Natural killer cell (primary cell): ENCODE measurements at regions not wholly inside any gene's neighbourhood (a gene's known extent, or its start where the extent isn't known, plus 50 kb on each side); places are given as distances from the start of the nearest gene placed in this dataset.
"Not testable (repeated sequence)": the region's sequence is repeated elsewhere in the genome, so short reads cannot be mapped to it uniquely, and the experiment has no call there.

Source experiments
- ATAC-seq, 3 donors: fragments of 150-1000 bp in 2 of 3; fragments of 200-7000 bp in 1 of 3; cut with Tn5 transposase; 1 replicate in 1 of 3; 2 replicates in 2 of 3; pipeline ENCODE4 v1.10.0; 2021; ENCODE audit warnings: mild to moderate bottlenecking in 2 of 3, moderate library complexity in 2 of 3
- DNase-seq, 2 donors: peaks; one replicate each; pipeline versions ENCODE4 v3.0.0 to v3.0.0-alpha.2; 2013 to 2021; ENCODE audit warnings: mixed read lengths in 1 of 2
- H3K27ac ChIP-seq: one replicate; pipeline ENCODE4 v1.5.1; 2013; ENCODE audit warnings: mild to moderate bottlenecking, low read length
- H3K27me3 ChIP-seq: one replicate; pipeline ENCODE4 v1.6.1; 2013; ENCODE audit warnings: low read length; ENCODE audit not compliant: control insufficient read depth, insufficient read depth
- H3K36me3 ChIP-seq: one replicate; pipeline ENCODE4 v1.6.1; 2013; ENCODE audit warnings: low read length; ENCODE audit not compliant: control insufficient read depth, insufficient read depth
- H3K4me1 ChIP-seq: one replicate; pipeline ENCODE4 v1.6.1; 2013; ENCODE audit warnings: low read length; ENCODE audit not compliant: control insufficient read depth, insufficient read depth
- H3K4me3 ChIP-seq: one replicate; pipeline ENCODE4 v1.5.1; 2013; ENCODE audit warnings: low read length
- H3K9me3 ChIP-seq: one replicate; pipeline ENCODE4 v1.6.1; 2013; ENCODE audit warnings: low read length; ENCODE audit not compliant: control insufficient read depth, insufficient read depth
- H3K27ac Mint-ChIP-seq, 2 donors: one replicate each; pipeline ENCODE4 v1.8.0; 2022; ENCODE audit warnings: mild to moderate bottlenecking in 2 of 2, mixed read lengths in 2 of 2, moderate library complexity in 1 of 2
- H3K27me3 Mint-ChIP-seq, 2 donors: one replicate each; pipeline ENCODE4 v1.8.0; 2022; ENCODE audit warnings: low read depth in 2 of 2, mixed read lengths in 2 of 2
- H3K36me3 Mint-ChIP-seq: one replicate; pipeline ENCODE4 v1.8.0; 2022; ENCODE audit warnings: mixed read lengths
- H3K4me1 Mint-ChIP-seq, 2 donors: one replicate each; pipeline ENCODE4 v1.8.0; 2022; ENCODE audit warnings: mixed read lengths in 2 of 2
- H3K4me3 Mint-ChIP-seq: one replicate; pipeline ENCODE4 v1.8.0; 2022; ENCODE audit warnings: mild to moderate bottlenecking, moderate library complexity, mixed read lengths
- H3K9me3 Mint-ChIP-seq, 2 donors: one replicate each; pipeline ENCODE4 v1.8.0; 2022; ENCODE audit warnings: mixed read lengths in 2 of 2
- CTCF ChIP-seq: fragments of 200-600 bp; IDR thresholded peaks from one replicate; pipeline ENCODE4 v1.8.0; 2022; ENCODE audit warnings: antibody characterized with exemption
- WGBS: methylation state at CpG from one replicate; pipeline ENCODE4 v1.1.7; 2013; ENCODE audit warnings: missing lambda C conversion rate; ENCODE audit not compliant: insufficient coverage; 5-methylcytosine and 5-hydroxymethylcytosine counted together
- intact Hi-C: fragments of 100-400 bp; cut with micrococcal nuclease; formaldehyde crosslinking; loops from one replicate; pipeline ENCODE4 v1.14.2; 2022

DNA sequence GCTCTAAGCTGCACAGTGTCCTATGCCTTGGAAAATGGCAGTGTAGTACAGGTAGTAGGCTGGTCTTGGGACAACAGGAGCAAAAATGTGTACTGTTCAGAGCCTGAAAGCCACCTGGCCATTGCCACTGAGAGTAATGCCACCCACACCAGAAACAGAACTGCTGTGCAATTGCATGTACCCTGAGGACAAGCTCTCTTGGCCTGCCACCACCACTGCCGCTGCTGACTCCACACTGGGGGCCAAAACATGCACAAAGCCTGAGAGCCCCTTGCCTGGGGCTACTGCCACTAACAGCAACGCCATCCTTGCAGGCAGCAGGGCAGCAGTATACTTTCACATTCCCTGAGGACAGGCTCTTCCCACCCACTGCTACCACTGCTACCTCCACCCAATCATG lies 251.9 kb upstream of the CDH12 start:
- Histone ChIP-seq H3K4me3 (no peak overlapping the region), H3K9me3 (peaks cover 15% of the 10 kb centered on the region), H3K36me3 (no peaks in the 10 kb centered on the region), H3K27me3 (no peaks in the 10 kb centered on the region), H3K4me1 (no peaks in the 10 kb centered on the region), H3K27ac (no peak overlapping the region)
- no peak for TF ChIP-seq CTCF
- Mint-ChIP-seq H3K4me1 (no peaks in the 10 kb centered on the region), H3K27ac (no peak overlapping the region), H3K4me3 (no peak overlapping the region), H3K27me3 (no peaks in the 10 kb centered on the region), H3K36me3 (peaks cover 21% of the 10 kb centered on the region), H3K9me3 (peaks cover 16 to 31% of the 10 kb centered on the region in 2 donors)
- intact Hi-C loops, result no loop called here
- ATAC-seq, result no peak
- WGBS, result 88% methylated on average over 2 of the region's 2 CpGs
- DNase-seq, result no peak

DNA sequence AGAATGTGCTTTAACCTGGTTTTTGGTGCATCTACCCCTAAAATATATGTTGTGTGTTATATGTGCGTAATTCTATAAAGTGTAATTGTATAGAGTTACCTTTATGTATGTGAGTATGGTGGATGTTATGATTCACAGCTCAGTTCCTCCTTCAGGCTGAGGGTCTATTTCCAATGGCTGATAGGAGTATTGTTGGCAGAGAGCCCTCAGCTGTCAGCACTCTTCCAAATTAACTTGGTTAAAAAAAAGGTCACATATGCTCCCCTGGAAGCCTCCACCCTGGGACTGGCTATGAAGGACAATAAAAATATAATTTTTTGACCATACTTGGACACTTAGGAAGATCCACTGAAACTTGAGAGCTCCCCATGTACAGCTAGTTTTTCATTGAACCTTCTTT lies 250.4 kb upstream of the CDH12 start:
- no peak for ATAC-seq
- Mint-ChIP-seq H3K4me3 (no peak overlapping the region), H3K27me3 (no peaks in the 10 kb centered on the region), H3K27ac (no peak overlapping the region), H3K36me3 (peaks cover 12% of the 10 kb centered on the region), H3K4me1 (no peaks in the 10 kb centered on the region), H3K9me3 (peaks cover 14 to 26% of the 10 kb centered on the region in 2 donors)
- no peak for TF ChIP-seq CTCF
- peaks cover 15% of the 10 kb centered on the region for H3K9me3 ChIP-seq
- H3K36me3 ChIP-seq, result no peaks in the 10 kb centered on the region
- DNase-seq, result no peak
- H3K4me1 ChIP-seq, result no peaks in the 10 kb centered on the region
- intact Hi-C loops, result no loop called here
- 50% methylated on average over 1 of the region's 1 CpG for WGBS
- H3K27me3 ChIP-seq, result no peaks in the 10 kb centered on the region
- no peak overlapping the region for H3K27ac ChIP-seq
- no peak overlapping the region for H3K4me3 ChIP-seq

GRCh38 chr5:23095418-23095817 lies 242.3 kb upstream of the CDH12 start:
- H3K27ac ChIP-seq, H3K4me1 Mint-ChIP-seq: not testable (repeated sequence)
- WGBS, result 86% methylated on average over 7 of the region's 7 CpGs

DNA sequence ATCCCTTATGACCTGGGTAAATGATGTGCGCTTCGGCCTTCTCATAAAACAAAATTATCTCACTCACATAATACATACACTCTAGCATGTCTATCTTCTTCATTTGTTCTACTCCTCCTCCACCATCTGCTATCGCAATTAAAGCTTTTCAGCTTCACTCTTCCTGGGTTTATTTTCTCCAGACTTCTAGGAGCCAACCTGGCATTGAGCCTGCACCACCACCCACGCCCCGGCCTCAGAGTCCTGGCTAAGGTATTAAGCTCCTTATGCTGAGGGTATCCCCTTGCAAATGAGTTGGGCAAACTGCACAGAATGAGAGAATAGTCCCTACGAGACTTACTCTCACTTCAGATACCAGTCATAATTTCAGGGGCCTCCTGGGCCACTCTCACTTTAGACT lies 236.1 kb upstream of the CDH12 start:
- ATAC-seq (no peak), DNase-seq (no peak)
- Mint-ChIP-seq H3K27me3 (no peaks in the 10 kb centered on the region), H3K4me1 (no peaks in the 10 kb centered on the region), H3K27ac (no peak overlapping the region), H3K9me3 (peaks cover 17 to 18% of the 10 kb centered on the region in 2 donors), H3K36me3 (no peaks in the 10 kb centered on the region), H3K4me3 (no peak overlapping the region)
- no peak overlapping the region for H3K27ac ChIP-seq
- TF ChIP-seq CTCF, result no peak
- H3K36me3 ChIP-seq, result no peaks in the 10 kb centered on the region
- WGBS, result 80% methylated on average over 6 of the region's 6 CpGs
- intact Hi-C loops, result no loop called here
- no peak overlapping the region for H3K4me3 ChIP-seq
- no peaks in the 10 kb centered on the region for H3K4me1 ChIP-seq
- no peaks in the 10 kb centered on the region for H3K27me3 ChIP-seq
- no peaks in the 10 kb centered on the region for H3K9me3 ChIP-seq

More at GRCh38 chr5:23095418-23095817, 242.3 kb upstream of the CDH12 start:
- H3K9me3 ChIP-seq, H3K4me3 Mint-ChIP-seq, H3K36me3 Mint-ChIP-seq, H3K36me3 ChIP-seq, H3K27ac Mint-ChIP-seq, H3K4me1 ChIP-seq, DNase-seq, H3K27me3 ChIP-seq, intact Hi-C loops, ATAC-seq, H3K27me3 Mint-ChIP-seq, H3K4me3 ChIP-seq: not testable (repeated sequence)
- H3K9me3 Mint-ChIP-seq, result peaks cover 9 to 17% of the 10 kb centered on the region in 2 donors
